Upper lobe of right lung (tissue), 1 donor: ENCODE measurements at regions not wholly inside any gene's neighbourhood (a gene's known extent, or its start where the extent isn't known, plus 50 kb on each side); places are given as distances from the start of the nearest gene placed in this dataset.
A peak's percentile ranks its signal among the peaks of the same experiment; 100 is the strongest.

ENCODE experiments used
- ATAC-seq: fragments of 200-7000 bp; cut with Tn5 transposase; one replicate; pipeline ENCODE4 v1.9.1; 2020; ENCODE audit warnings: mild to moderate bottlenecking, moderate library complexity
- DNase-seq: peaks from one replicate; pipeline ENCODE4 v3.0.0-alpha.2; 2020
- H3K27ac ChIP-seq: fragments of 200-600 bp; one replicate; pipeline ENCODE4 v1.8.0; 2022
- H3K27me3 ChIP-seq: fragments of 200-600 bp; one replicate; pipeline ENCODE4 v1.8.0; 2022; ENCODE audit warnings: mild to moderate bottlenecking
- H3K36me3 ChIP-seq: fragments of 200-600 bp; one replicate; pipeline ENCODE4 v1.8.0; 2022
- H3K4me1 ChIP-seq: fragments of 200-600 bp; one replicate; pipeline ENCODE4 v1.8.0; 2022
- H3K4me3 ChIP-seq: fragments of 200-600 bp; one replicate; pipeline ENCODE4 v1.8.0; 2022; ENCODE audit warnings: mild to moderate bottlenecking
- H3K9me3 ChIP-seq: fragments of 200-600 bp; one replicate; pipeline ENCODE4 v1.8.0; 2022
- intact Hi-C: fragments of 100-400 bp; cut with DNase I; formaldehyde crosslinking; loops from one replicate; pipeline ENCODE4 v1.11.0; 2022
- TF ChIP-seq, protein P1 (sequence below): fragments of 200-600 bp; IDR thresholded peaks from one replicate; pipeline ENCODE4 v1.8.0; 2022; ENCODE audit warnings: antibody characterized with exemption
- donor health status: DM: no; HTN: yes; CAD: no; lungs with severe emphysema.

DNA sequence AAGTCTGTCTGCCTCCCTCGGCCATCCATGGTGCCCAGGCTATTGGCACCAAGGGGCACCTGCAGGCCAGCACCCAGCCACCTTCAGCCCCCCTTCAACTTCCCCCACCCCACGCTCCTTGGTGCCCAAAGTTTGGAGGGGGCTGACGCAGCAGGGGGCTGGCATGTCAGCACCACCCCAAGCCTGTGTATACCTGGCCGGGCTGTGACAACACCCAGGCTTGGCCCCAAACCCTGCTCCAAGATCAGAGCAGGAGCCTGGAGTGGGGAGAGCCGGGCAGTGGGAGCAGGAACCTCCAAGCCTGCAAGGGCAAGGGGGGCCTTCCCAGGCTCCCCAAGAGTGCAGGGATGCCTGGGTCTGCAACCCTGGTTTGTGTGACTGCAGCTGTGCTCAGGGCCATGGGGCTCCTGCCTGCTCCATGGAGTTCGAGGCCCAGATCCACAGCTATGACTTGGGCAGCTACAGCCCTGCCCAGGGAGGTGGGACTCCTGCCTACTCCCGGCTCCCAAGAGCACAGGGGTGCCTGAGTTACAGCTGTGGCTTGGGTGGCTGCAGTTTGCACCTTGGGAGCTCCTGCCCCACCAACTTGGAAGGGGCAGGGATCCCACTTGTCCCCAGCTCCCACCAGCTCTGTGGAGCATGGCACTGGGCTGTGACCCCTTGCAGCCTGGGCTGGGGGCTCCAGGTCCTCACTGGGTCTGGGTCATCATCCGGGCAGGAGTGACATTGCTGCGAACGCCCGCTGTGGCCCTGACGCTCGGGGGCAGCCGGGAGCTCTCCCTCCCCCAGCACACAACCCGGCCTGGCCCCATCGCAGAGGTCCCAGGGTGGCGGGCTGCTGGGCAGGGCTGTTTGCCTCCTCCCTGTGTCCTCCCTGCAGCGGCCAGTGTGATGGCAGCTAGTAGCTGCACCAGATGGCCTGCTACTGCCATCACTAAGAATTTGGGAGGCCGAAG lies 175.5 kb upstream of the SDK2 start:
- Histone ChIP-seq H3K4me3 (no peak overlapping the region), H3K27me3 (no peaks in the 10 kb centered on the region), H3K4me1 (no peaks in the 10 kb centered on the region), H3K9me3 (no peaks in the 10 kb centered on the region), H3K27ac (no peak overlapping the region), H3K36me3 (no peaks in the 10 kb centered on the region)
- TF ChIP-seq, protein P1, sequence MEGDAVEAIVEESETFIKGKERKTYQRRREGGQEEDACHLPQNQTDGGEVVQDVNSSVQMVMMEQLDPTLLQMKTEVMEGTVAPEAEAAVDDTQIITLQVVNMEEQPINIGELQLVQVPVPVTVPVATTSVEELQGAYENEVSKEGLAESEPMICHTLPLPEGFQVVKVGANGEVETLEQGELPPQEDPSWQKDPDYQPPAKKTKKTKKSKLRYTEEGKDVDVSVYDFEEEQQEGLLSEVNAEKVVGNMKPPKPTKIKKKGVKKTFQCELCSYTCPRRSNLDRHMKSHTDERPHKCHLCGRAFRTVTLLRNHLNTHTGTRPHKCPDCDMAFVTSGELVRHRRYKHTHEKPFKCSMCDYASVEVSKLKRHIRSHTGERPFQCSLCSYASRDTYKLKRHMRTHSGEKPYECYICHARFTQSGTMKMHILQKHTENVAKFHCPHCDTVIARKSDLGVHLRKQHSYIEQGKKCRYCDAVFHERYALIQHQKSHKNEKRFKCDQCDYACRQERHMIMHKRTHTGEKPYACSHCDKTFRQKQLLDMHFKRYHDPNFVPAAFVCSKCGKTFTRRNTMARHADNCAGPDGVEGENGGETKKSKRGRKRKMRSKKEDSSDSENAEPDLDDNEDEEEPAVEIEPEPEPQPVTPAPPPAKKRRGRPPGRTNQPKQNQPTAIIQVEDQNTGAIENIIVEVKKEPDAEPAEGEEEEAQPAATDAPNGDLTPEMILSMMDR = no peak
- ATAC-seq = no peak
- intact Hi-C loops = no loop called here
- DNase-seq = no peak

DNA sequence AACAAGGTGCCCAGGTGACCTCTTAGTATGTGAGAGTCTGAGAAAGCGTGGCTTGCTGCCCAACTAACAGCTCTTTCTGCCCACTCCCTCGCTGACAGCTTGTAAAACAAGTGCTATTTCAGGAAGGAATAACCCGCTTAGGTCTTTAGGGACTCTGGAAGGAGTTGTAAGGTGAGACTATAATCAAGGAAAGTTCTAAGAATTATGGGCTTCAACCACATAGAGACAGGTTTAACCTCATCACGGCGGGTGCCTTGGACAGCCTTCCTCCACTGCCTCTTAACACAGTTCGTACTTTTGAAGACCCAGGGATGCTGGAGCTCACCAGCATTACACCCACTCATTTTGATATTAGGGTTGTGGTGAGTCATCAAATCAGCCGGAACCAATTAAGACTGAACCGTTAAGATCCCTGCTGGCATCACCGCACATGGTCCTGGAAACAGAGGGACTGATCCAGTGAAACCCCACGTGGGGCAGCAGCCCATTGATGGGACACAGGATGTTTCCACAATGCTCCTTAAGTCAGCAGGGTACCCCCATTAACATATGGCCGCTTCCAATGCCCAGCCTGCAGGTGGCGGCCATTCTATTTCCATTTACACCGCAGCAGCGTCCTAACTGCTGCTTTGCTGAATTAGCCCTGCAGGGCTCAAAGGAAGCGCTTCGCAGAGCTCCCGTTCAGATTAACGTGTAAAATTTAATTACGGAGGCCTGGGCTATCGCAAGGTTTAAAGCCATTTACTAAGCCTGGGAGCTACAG lies 176.6 kb upstream of the SDK2 start:
- no peaks in the 10 kb centered on the region for H3K4me1 ChIP-seq
- no peaks in the 10 kb centered on the region for H3K36me3 ChIP-seq
- no peak for DNase-seq
- intact Hi-C loops = no loop called here
- no peak overlapping the region for H3K4me3 ChIP-seq
- no peak for ATAC-seq
- H3K27ac ChIP-seq = no peak overlapping the region
- no peaks in the 10 kb centered on the region for H3K27me3 ChIP-seq
- H3K9me3 ChIP-seq = no peaks in the 10 kb centered on the region
- TF ChIP-seq, protein P1 = peak; percentile 23

DNA sequence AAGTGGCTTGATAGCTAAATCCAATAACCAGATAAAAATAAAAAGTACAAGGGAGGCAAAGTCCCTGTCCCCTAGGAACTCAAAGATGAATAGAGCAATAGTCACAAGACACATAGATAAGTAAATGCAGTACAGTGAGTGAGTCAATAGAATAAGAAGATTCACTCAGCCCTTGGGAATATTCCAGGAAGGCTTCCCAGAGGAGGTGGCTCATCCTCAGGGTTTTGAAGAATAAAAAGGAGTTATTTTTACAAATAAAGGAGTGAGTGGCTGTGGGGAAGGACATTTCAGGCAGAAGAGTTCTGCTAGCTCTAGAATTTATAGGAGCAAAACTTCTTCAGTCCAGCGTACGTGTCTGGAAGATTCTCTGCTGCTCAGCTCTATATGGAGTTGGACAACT lies 177.4 kb upstream of the SDK2 start:
- Histone ChIP-seq H3K27ac (no peak overlapping the region), H3K4me1 (no peaks in the 10 kb centered on the region), H3K27me3 (no peaks in the 10 kb centered on the region), H3K36me3 (no peaks in the 10 kb centered on the region), H3K9me3 (no peaks in the 10 kb centered on the region), H3K4me3 (no peak overlapping the region)
- ATAC-seq = no peak
- TF ChIP-seq, protein P1 = no peak
- no peak for DNase-seq
- intact Hi-C loops = no loop called here

DNA sequence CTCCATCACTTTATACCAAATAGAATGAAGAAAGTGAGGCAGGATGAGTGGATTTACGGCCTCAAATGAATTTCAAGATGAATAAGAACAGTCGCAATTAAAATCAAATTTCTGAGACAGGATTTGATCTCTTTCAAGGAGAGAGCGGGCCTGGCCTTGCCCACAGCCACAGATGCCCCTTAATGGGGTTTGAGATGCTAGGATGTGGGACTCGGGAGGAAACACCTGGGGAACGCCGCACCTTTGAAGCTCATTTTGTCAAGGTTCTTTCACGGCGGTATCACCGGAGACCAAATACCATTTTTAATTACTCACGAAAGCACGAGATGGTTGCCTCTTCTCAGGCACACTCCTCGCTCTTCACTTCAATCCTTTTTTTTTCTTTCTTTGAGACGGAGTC lies 178.1 kb upstream of the SDK2 start:
- no peaks in the 10 kb centered on the region for H3K36me3 ChIP-seq
- peaks cover 4% of the 10 kb centered on the region for H3K4me1 ChIP-seq
- no peak overlapping the region for H3K27ac ChIP-seq
- TF ChIP-seq, protein P1 = no peak
- ATAC-seq = no peak
- intact Hi-C loops = no loop called here
- H3K9me3 ChIP-seq = no peaks in the 10 kb centered on the region
- DNase-seq = no peak
- H3K4me3 ChIP-seq = no peak overlapping the region
- no peaks in the 10 kb centered on the region for H3K27me3 ChIP-seq

DNA sequence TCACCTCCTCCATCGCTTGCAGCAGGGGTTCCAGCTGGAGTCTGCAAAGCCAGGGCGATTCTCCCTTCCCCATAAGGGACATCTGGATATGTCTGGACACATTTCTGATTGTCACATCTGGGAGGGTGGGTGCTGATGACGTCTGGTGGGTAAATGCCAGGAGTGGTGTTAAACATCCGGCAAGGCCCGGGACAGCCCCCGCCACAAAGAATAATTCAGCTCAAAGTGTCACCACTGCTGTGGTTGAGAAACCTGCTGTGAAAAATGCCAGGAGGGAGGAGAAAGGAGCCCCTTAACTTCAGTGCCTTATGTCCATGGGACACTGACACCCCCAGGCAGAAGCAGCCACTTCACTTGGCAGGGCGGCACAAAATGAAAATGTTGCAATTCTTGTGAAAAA lies 179.4 kb upstream of the SDK2 start:
- H3K4me3 ChIP-seq = no peak overlapping the region
- H3K27ac ChIP-seq = no peak overlapping the region
- TF ChIP-seq, protein P1 = no peak
- ATAC-seq = no peak
- H3K27me3 ChIP-seq = no peaks in the 10 kb centered on the region
- no peaks in the 10 kb centered on the region for H3K9me3 ChIP-seq
- H3K36me3 ChIP-seq = no peaks in the 10 kb centered on the region
- peaks cover 9% of the 10 kb centered on the region for H3K4me1 ChIP-seq
- intact Hi-C loops = no loop called here
- no peak for DNase-seq
